ENCODE measurements at regions not wholly inside any gene's neighbourhood (a gene's known extent, or its start where the extent isn't known, plus 50 kb on each side); places are given as distances from the start of the nearest gene placed in this dataset.

DNA sequence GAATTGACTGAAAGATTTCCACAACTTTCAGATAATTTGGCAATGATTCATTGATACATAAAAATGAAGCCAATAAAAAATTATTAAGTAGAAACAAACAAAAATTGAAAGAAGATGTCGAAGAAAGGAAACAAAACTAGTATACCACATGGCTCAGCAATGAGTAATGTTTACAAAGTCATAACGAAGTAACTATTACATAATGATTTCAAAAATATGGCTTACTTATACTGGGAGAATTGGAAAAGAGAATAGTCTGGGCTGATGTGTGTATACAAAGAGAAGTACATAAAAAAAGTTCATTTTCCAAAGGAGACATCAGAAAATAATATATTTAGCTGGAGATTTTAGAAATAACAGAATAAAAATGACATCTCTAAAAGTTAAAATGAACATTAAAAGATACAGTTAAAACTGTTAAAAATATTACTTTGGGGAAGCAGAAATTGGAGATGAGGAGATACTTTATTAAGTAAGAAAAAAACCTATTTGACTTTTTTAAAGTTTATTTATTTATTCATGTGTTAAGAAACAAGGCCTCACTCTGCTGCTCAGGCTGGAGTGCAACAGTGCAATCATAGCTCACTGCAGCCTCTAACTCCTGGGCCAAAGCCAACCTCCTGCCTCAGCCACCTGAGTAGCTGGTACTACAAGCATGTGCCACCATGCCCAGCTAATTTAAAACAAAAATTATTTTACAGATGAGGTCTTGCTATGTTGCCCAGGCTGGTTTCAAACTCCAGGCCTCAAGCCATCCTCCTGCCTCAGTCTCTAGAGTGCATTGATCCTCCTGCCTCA is 409.7 kb upstream of the PIK3C3 start:
- no peak overlapping the region for H3K27ac ChIP-seq (ENCODE audit: low read length)
- H3K4me1 ChIP-seq (ENCODE audit: control insufficient read depth, insufficient read depth, low read length) = no peaks in the 10 kb centered on the region
- no peak overlapping the region for H3K9ac ChIP-seq (ENCODE audit: low read length in 2 of 2)
- no peaks in the 10 kb centered on the region for H3K27me3 ChIP-seq (ENCODE audit: control insufficient read depth in 1 of 2, insufficient read depth in 2 of 2, low read length in 2 of 2)
- no peaks in the 10 kb centered on the region for H3K36me3 ChIP-seq (ENCODE audit: control insufficient read depth in 2 of 2, insufficient read depth in 2 of 2, low read length in 2 of 2)
- no peaks in the 10 kb centered on the region for H3K9me3 ChIP-seq (ENCODE audit: control insufficient read depth in 2 of 2, low read length in 2 of 2)
- no peak overlapping the region for H3K4me3 ChIP-seq (ENCODE audit: low read length in 2 of 2)

DNA sequence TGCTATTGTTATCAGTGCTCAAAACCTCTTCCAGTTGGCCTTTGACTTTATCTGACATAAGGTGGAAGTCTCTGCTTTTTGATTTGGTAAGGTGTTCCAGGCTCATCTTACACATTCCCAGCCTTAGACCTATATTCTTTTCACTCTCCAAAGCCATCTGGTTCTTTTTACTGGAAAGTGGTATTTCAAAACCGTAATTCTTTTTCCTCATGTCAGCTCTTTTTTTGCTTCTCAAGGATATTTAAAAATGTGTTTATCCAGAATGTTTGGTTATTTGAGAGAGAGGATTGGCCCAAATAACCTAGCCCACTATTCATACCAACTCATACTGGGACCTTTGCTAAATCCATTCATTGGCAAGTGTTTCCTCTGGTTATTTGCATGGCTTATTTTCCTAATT is 411.2 kb upstream of the PIK3C3 start:
- Histone ChIP-seq H3K27me3 (ENCODE audit: control insufficient read depth in 1 of 2, insufficient read depth in 2 of 2, low read length in 2 of 2) (no peaks in the 10 kb centered on the region), H3K9me3 (ENCODE audit: control insufficient read depth in 2 of 2, low read length in 2 of 2) (no peaks in the 10 kb centered on the region), H3K9ac (ENCODE audit: low read length in 2 of 2) (no peak overlapping the region), H3K27ac (ENCODE audit: low read length) (no peak overlapping the region), H3K4me1 (ENCODE audit: control insufficient read depth, insufficient read depth, low read length) (no peaks in the 10 kb centered on the region), H3K4me3 (ENCODE audit: low read length in 2 of 2) (no peak overlapping the region), H3K36me3 (ENCODE audit: control insufficient read depth in 2 of 2, insufficient read depth in 2 of 2, low read length in 2 of 2) (no peaks in the 10 kb centered on the region)

DNA sequence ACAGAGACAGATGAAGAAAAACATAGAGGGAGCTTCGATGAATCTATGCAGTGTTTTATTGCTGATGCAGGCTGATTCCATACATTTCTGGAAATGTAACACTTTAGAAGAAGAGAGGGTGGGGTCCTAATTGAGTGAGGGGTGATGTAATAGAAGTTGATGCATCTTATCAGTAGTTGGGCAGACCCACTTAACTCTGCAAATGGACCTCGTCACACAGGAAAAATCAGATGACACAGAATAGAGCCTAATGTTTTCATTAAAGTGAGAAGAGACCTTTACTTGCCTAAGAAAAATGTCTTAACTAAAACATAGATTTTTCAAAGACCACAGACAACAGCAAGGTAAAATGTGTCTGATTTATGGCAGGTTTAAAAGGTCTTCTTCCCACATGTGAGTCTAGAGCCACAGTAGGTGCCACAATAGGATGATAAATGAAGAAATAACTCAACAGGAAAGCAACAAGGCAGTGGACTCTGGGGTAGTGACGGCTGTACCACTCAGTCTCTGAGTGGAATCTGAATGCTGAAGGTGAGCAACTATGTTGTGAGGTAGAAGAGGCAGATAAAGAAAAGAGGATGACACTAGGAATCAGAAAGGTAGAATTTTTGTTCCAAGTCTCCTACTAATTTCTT is 414.7 kb upstream of the PIK3C3 start:
- Histone ChIP-seq H3K9me3 (ENCODE audit: control insufficient read depth in 2 of 2, low read length in 2 of 2) (no peaks in the 10 kb centered on the region), H3K27ac (ENCODE audit: low read length) (no peak overlapping the region), H3K4me1 (ENCODE audit: control insufficient read depth, insufficient read depth, low read length) (no peaks in the 10 kb centered on the region), H3K36me3 (ENCODE audit: control insufficient read depth in 2 of 2, insufficient read depth in 2 of 2, low read length in 2 of 2) (no peaks in the 10 kb centered on the region), H3K27me3 (ENCODE audit: control insufficient read depth in 1 of 2, insufficient read depth in 2 of 2, low read length in 2 of 2) (no peaks in the 10 kb centered on the region), H3K4me3 (ENCODE audit: low read length in 2 of 2) (no peak overlapping the region), H3K9ac (ENCODE audit: low read length in 2 of 2) (no peak overlapping the region)

DNA sequence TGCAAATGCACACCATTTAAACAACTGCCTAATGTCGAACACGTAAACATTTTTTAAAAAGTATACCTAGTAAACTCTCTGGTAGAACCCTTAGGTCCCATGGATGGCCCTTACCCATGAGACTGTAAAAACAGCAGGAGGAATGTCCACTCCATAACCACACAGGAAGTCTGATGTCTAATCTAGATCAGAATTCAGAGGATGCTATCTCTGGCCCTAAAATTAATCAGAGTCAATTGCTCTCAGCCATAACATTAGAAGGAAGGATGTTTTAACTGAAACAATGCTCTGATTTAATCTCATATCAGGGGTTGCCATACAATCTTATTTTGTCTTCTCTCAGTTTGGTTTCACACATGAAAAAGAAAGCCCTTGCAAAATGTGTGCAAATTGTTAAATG is 416.3 kb upstream of the PIK3C3 start:
- H3K9ac ChIP-seq (ENCODE audit: low read length in 2 of 2) = no peak overlapping the region
- H3K9me3 ChIP-seq (ENCODE audit: control insufficient read depth in 2 of 2, low read length in 2 of 2) = no peaks in the 10 kb centered on the region
- H3K36me3 ChIP-seq (ENCODE audit: control insufficient read depth in 2 of 2, insufficient read depth in 2 of 2, low read length in 2 of 2) = no peaks in the 10 kb centered on the region
- no peak overlapping the region for H3K27ac ChIP-seq (ENCODE audit: low read length)
- no peaks in the 10 kb centered on the region for H3K27me3 ChIP-seq (ENCODE audit: control insufficient read depth in 1 of 2, insufficient read depth in 2 of 2, low read length in 2 of 2)
- H3K4me1 ChIP-seq (ENCODE audit: control insufficient read depth, insufficient read depth, low read length) = no peaks in the 10 kb centered on the region
- H3K4me3 ChIP-seq (ENCODE audit: low read length in 2 of 2) = no peak overlapping the region

DNA sequence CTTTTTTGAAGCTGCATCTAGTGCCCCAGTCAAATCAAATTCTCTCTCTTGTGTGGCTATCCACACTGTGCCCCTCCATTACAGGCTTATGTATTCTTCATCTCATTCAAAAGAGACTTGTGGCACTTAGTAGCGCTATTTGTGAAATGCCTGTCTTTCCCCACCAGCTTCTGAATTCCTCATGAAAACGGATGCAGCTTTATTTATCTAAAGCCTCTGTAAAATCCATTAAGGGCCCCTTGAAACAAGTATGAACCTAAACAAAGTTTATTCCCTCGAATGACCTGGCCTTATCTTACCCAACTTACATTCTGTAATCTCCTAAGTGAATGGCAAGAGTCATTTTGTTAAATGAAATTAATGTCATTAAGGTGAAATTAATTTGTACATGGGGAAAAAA is 417.4 kb upstream of the PIK3C3 start:
- H3K36me3 ChIP-seq (ENCODE audit: control insufficient read depth in 2 of 2, insufficient read depth in 2 of 2, low read length in 2 of 2) = no peaks in the 10 kb centered on the region
- H3K27me3 ChIP-seq (ENCODE audit: control insufficient read depth in 1 of 2, insufficient read depth in 2 of 2, low read length in 2 of 2) = no peaks in the 10 kb centered on the region
- H3K9me3 ChIP-seq (ENCODE audit: control insufficient read depth in 2 of 2, low read length in 2 of 2) = no peaks in the 10 kb centered on the region
- no peak overlapping the region for H3K4me3 ChIP-seq (ENCODE audit: low read length in 2 of 2)
- H3K27ac ChIP-seq (ENCODE audit: low read length) = no peak overlapping the region
- H3K9ac ChIP-seq (ENCODE audit: low read length in 2 of 2) = no peak overlapping the region
- H3K4me1 ChIP-seq (ENCODE audit: control insufficient read depth, insufficient read depth, low read length) = no peaks in the 10 kb centered on the region

DNA sequence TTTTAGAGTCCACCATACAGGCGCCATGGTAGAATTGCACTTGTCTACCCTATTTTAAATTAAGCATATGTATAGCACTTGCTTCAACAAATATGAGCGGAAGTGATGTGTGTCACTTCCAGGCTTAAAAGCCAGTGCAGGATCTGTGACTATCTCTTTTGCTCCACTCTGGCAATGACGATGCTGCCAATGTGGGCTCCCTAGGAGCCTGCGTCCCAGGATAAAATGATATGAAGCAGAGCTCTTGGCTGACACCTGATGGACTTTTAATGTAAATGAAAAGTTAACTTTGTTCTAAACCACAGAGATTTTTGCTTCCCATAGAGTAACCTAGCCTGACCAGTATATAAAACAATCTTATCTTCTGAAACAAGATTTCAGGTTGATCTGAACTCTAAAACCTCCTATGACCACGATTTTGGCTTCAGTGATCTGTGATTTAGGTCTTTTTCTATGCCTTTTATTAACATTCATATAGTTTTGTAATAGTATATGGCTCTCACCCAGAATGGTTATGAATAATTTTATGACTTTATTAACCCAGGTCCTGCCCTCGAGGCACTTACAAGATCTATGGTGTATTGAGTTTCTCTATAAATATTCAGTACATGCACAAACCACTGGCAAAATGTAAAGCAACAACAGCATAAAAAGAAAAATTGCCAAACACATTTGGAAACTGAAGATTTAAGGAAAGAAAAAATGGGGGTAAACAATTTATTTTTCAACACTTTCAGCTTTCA is 422.5 kb upstream of the PIK3C3 start:
- H3K4me1 ChIP-seq (ENCODE audit: control insufficient read depth, insufficient read depth, low read length) = no peaks in the 10 kb centered on the region
- no peak overlapping the region for H3K4me3 ChIP-seq (ENCODE audit: low read length in 2 of 2)
- no peaks in the 10 kb centered on the region for H3K36me3 ChIP-seq (ENCODE audit: control insufficient read depth in 2 of 2, insufficient read depth in 2 of 2, low read length in 2 of 2)
- no peak overlapping the region for H3K27ac ChIP-seq (ENCODE audit: low read length)
- no peaks in the 10 kb centered on the region for H3K9me3 ChIP-seq (ENCODE audit: control insufficient read depth in 2 of 2, low read length in 2 of 2)
- no peaks in the 10 kb centered on the region for H3K27me3 ChIP-seq (ENCODE audit: control insufficient read depth in 1 of 2, insufficient read depth in 2 of 2, low read length in 2 of 2)
- no peak overlapping the region for H3K9ac ChIP-seq (ENCODE audit: low read length in 2 of 2)

DNA sequence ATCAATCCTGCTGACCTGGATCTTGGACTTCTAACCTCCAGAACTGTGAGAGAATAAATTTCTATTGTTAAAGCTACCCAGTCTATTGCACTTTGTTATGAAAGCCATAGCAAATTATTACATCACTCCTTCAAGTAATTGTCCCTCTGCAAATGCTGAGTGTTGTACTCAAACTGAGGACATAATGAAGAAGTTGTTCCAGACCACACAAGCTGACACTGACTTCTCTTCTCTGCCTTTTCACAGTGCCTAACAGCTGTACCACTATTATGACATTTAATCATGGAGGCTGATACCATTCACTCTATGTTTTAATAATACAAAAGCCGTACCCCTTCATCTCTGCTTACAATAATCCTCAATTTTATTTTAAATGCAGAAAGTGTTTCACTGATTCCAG is 424.1 kb upstream of the PIK3C3 start:
- Histone ChIP-seq H3K27me3 (ENCODE audit: control insufficient read depth in 1 of 2, insufficient read depth in 2 of 2, low read length in 2 of 2) (no peaks in the 10 kb centered on the region), H3K36me3 (ENCODE audit: control insufficient read depth in 2 of 2, insufficient read depth in 2 of 2, low read length in 2 of 2) (no peaks in the 10 kb centered on the region), H3K9ac (ENCODE audit: low read length in 2 of 2) (no peak overlapping the region), H3K27ac (ENCODE audit: low read length) (no peak overlapping the region), H3K4me1 (ENCODE audit: control insufficient read depth, insufficient read depth, low read length) (no peaks in the 10 kb centered on the region), H3K4me3 (ENCODE audit: low read length in 2 of 2) (no peak overlapping the region), H3K9me3 (ENCODE audit: control insufficient read depth in 2 of 2, low read length in 2 of 2) (no peaks in the 10 kb centered on the region)

DNA sequence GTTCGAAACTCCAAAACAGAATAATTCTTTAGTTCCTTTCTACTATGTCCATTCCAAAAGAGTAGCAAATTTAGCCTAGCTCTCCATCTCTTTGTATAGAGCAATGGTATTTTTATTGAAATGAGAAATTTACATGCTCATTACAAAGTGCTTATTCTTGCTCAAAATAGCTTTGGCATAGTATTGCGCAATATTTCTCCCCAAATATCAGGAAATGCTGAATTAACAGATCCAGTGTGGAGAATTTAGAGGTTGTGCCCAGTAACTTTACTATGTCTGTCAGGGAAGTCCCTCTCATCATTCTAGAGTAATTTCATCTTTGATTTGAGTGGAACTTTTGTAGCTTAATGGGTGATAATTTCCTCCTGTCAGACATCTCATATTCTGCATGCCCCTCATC is 425.9 kb upstream of the PIK3C3 start:
- no peak overlapping the region for H3K27ac ChIP-seq (ENCODE audit: low read length)
- no peak overlapping the region for H3K4me3 ChIP-seq (ENCODE audit: low read length in 2 of 2)
- H3K9ac ChIP-seq (ENCODE audit: low read length in 2 of 2) = no peak overlapping the region
- H3K4me1 ChIP-seq (ENCODE audit: control insufficient read depth, insufficient read depth, low read length) = no peaks in the 10 kb centered on the region
- no peaks in the 10 kb centered on the region for H3K36me3 ChIP-seq (ENCODE audit: control insufficient read depth in 2 of 2, insufficient read depth in 2 of 2, low read length in 2 of 2)
- no peaks in the 10 kb centered on the region for H3K9me3 ChIP-seq (ENCODE audit: control insufficient read depth in 2 of 2, low read length in 2 of 2)
- H3K27me3 ChIP-seq (ENCODE audit: control insufficient read depth in 1 of 2, insufficient read depth in 2 of 2, low read length in 2 of 2) = no peaks in the 10 kb centered on the region

DNA sequence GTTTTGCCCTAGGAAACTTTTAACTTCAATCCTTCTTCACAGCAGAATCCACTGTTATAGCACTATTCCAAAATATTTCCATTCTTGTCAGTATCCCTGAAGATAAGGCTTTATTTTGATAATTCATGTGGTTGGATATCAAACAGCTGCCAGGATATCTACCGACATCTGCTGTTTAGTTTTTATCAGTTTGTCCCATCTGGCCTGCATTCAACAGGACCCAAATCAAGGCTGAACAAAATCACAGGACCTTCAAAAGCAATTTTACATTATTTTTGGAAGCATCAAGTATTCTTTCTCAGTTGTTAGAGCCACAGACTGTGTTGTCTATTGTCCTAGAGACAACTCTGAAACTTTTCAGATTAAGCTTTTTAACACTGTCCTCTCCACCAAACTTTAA is 429.0 kb upstream of the PIK3C3 start:
- no peaks in the 10 kb centered on the region for H3K4me1 ChIP-seq (ENCODE audit: control insufficient read depth, insufficient read depth, low read length)
- no peak overlapping the region for H3K27ac ChIP-seq (ENCODE audit: low read length)
- H3K4me3 ChIP-seq (ENCODE audit: low read length in 2 of 2) = no peak overlapping the region
- H3K27me3 ChIP-seq (ENCODE audit: control insufficient read depth in 1 of 2, insufficient read depth in 2 of 2, low read length in 2 of 2) = no peaks in the 10 kb centered on the region
- H3K9ac ChIP-seq (ENCODE audit: low read length in 2 of 2) = no peak overlapping the region
- no peaks in the 10 kb centered on the region for H3K36me3 ChIP-seq (ENCODE audit: control insufficient read depth in 2 of 2, insufficient read depth in 2 of 2, low read length in 2 of 2)
- no peaks in the 10 kb centered on the region for H3K9me3 ChIP-seq (ENCODE audit: control insufficient read depth in 2 of 2, low read length in 2 of 2)

DNA sequence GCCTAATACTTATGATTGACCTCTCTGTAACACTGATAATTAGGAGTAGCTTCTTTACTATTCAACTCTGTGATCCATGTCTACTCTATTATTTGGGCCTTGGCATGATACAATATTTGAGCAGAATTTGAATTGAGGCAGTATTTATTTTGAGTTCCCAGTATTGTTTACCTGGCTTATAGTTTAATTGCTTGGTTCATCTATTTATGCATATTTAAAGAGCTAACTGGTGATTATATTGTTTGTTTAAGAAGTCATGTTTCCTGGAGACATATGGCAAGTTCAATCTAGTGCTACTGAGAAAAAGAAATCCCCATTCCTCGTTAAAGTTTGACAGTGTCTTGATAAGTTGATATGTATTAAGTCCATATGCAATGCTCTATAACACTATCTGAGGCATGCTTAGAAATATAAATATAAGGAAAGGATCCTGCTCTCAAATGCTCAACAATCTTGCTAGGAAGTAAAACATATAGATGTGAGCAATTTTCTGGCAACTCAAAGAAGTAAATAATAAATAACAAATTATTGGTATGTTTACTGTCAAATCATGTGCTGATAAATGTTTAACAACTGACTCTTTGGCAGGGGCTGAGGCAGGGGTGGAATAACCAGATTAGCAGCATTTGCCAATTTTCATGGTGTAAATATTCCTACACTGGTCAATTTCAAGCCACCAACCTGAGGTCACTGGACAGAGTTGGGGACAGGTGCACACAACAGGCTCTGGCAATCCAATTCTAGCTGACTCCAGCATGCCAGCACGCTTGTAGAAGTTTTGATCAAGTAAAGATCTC is 430.2 kb upstream of the PIK3C3 start:
- Histone ChIP-seq H3K36me3 (ENCODE audit: control insufficient read depth in 2 of 2, insufficient read depth in 2 of 2, low read length in 2 of 2) (no peaks in the 10 kb centered on the region), H3K9me3 (ENCODE audit: control insufficient read depth in 2 of 2, low read length in 2 of 2) (no peaks in the 10 kb centered on the region), H3K4me1 (ENCODE audit: control insufficient read depth, insufficient read depth, low read length) (no peaks in the 10 kb centered on the region), H3K27me3 (ENCODE audit: control insufficient read depth in 1 of 2, insufficient read depth in 2 of 2, low read length in 2 of 2) (no peaks in the 10 kb centered on the region), H3K27ac (ENCODE audit: low read length) (no peak overlapping the region), H3K4me3 (ENCODE audit: low read length in 2 of 2) (no peak overlapping the region), H3K9ac (ENCODE audit: low read length in 2 of 2) (no peak overlapping the region)

All from stomach smooth muscle (tissue), 2 donors.